GM12878 (cell line): ENCODE measurements at regions not wholly inside any gene's neighbourhood (a gene's known extent, or its start where the extent isn't known, plus 50 kb on each side); places are given as distances from the start of the nearest gene placed in this dataset.

Experiments used
- ATAC-seq: fragments of 200-7000 bp; cut with Tn5 transposase; 3 replicates; pipeline ENCODE4 v1.9.1; 2020; ENCODE audit warnings: mild to moderate bottlenecking, moderate library complexity
- BruUV-seq: library from RNA; stranded (reverse); fragments of 400-500 nt; replicated peaks from 2 replicates; lab custom pipeline; 2021; lab: Mats Ljungman, UMichigan
- CTCF ChIA-PET: fragments of 300-600 bp; sonication (Branson Sonifier 250); formaldehyde crosslinking; extraction: SDS; loops from one replicate; lab custom pipeline; 2021; ENCODE audit warnings: inconsistent platforms; lab: Yijun Ruan, JAX
- POLR2A ChIA-PET: fragments of 350-600 bp; formaldehyde crosslinking; extraction: SDS; loops from one replicate; lab custom pipeline; 2021; ENCODE audit warnings: inconsistent platforms; lab: Charles Lee
- RAD21 ChIA-PET: fragments of 300-600 bp; sonication (Branson Sonifier 250); formaldehyde crosslinking; loops from one replicate; lab custom pipeline; 2023; ENCODE audit warnings: antibody characterized with exemption; ENCODE audit not compliant: unreplicated experiment; lab: Charles Lee
- SMC1A ChIA-PET: fragments of 300-600 bp; sonication (Branson Sonifier 250); formaldehyde crosslinking; loops from one replicate; lab custom pipeline; 2023; ENCODE audit not compliant: unreplicated experiment, uncharacterized antibody; lab: Charles Lee
- DNase-seq: peaks from one replicate; pipeline ENCODE4 v3.0.0-alpha.2; 2011; ENCODE audit warnings: low read depth, low spot score
- FAIRE-seq: peaks from 3 replicates; lab custom pipeline; 2011; peaks lifted over from hg19 to GRCh38; lab: Jason Lieb, UNC
- H2AFZ ChIP-seq: 2 replicates; pipeline ENCODE4 v1.6.0; 2011; ENCODE audit warnings: low read depth, low read length, control low read depth; ENCODE audit not compliant: control insufficient read depth
- H3K27ac ChIP-seq: 2 replicates; pipeline ENCODE4 v1.5.1; 2011; ENCODE audit warnings: control low read depth; ENCODE audit not compliant: control insufficient read depth, insufficient read depth
- H3K27me3 ChIP-seq, 2 experiments: replicated peaks in 1 of 2; 2 replicates each; pipeline versions ENCODE4 v1.6.0 to v1.6.1; 2011; ENCODE audit warnings: low read length in 1 of 2; ENCODE audit not compliant: control insufficient read depth in 2 of 2, insufficient read depth in 2 of 2
- H3K36me3 ChIP-seq, 2 experiments: 2 replicates each; pipeline ENCODE4 v1.5.1; 2011; ENCODE audit warnings: low read length in 1 of 2; ENCODE audit not compliant: control insufficient read depth in 2 of 2, insufficient read depth in 2 of 2
- H3K4me1 ChIP-seq: 2 replicates; pipeline ENCODE4 v1.6.1; 2011; ENCODE audit warnings: mild to moderate bottlenecking, low read length, moderate library complexity, mixed read lengths; ENCODE audit not compliant: control insufficient read depth, insufficient read depth
- H3K4me2 ChIP-seq: 2 replicates; pipeline ENCODE4 v1.6.0; 2011; ENCODE audit warnings: control low read depth; ENCODE audit not compliant: control insufficient read depth, insufficient read depth
- H3K4me3 ChIP-seq: fragments of 200-600 bp; sonication (generic); 2 replicates; pipeline ENCODE4 v1.5.1; 2016
- H3K79me2 ChIP-seq: 2 replicates; pipeline ENCODE4 v1.6.0; 2011; ENCODE audit warnings: low read length; ENCODE audit not compliant: control insufficient read depth, insufficient read depth
- H3K9ac ChIP-seq: 2 replicates; pipeline ENCODE4 v1.8.0; 2011; ENCODE audit warnings: low read length, control low read depth, mixed read lengths; ENCODE audit not compliant: control insufficient read depth, insufficient read depth
- H3K9me3 ChIP-seq: replicated peaks from 3 replicates; pipeline ENCODE4 v1.5.1; 2011; ENCODE audit warnings: mild to moderate bottlenecking, low read length; ENCODE audit not compliant: control insufficient read depth, insufficient read depth
- H4K20me1 ChIP-seq: 2 replicates; pipeline ENCODE4 v1.6.0; 2011; ENCODE audit not compliant: control insufficient read depth, insufficient read depth
- CUX1 ChIP-seq: IDR thresholded peaks from 2 replicates; pipeline ENCODE4 v1.6.1; 2012; ENCODE audit warnings: improper control_type of control experiment, low read depth, low read length; ENCODE audit not compliant: insufficient replicate concordance
- GABPA ChIP-seq: IDR thresholded peaks from 2 replicates; pipeline ENCODE4 v1.6.1; 2014; ENCODE audit warnings: antibody characterized with exemption, low read depth, mild to moderate bottlenecking, inconsistent platforms
- IRF5 ChIP-seq: fragments of 450-650 bp; IDR thresholded peaks from 2 replicates; pipeline ENCODE4 v1.6.1; 2017; ENCODE audit warnings: borderline replicate concordance
- LARP7 ChIP-seq: fragments of 450-650 bp; IDR thresholded peaks from 2 replicates; pipeline ENCODE4 v1.6.1; 2017; ENCODE audit warnings: mild to moderate bottlenecking
- MAX ChIP-seq: IDR thresholded peaks from 2 replicates; pipeline ENCODE4 v1.6.1; 2012; ENCODE audit warnings: low read depth, low read length, improper control_type of control experiment
- MYC ChIP-seq: IDR thresholded peaks from 2 replicates; pipeline ENCODE4 v1.6.1; 2011; ENCODE audit warnings: mild to moderate bottlenecking, low read length, moderate library complexity, inconsistent platforms; ENCODE audit not compliant: insufficient read depth, insufficient replicate concordance, insufficient read length, severe bottlenecking
- ZBTB4 ChIP-seq: fragments of 450-650 bp; formaldehyde crosslinking; IDR thresholded peaks from 2 replicates; pipeline ENCODE4 v1.4.0; 2022; ENCODE audit warnings: mild to moderate bottlenecking, moderate library complexity
- WGBS: methylation state at CpG from one replicate; pipeline ENCODE4 v1.1.6; 2016; ENCODE audit warnings: low lambda C conversion rate; ENCODE audit not compliant: insufficient replicate concordance, insufficient coverage; ENCODE audit errors: missing lambda C conversion rate; 5-methylcytosine and 5-hydroxymethylcytosine counted together
- in situ Hi-C: fragments of 300-500 bp; cut with MboI; formaldehyde crosslinking; loops from 9 replicates; pipeline ENCODE4 v1.14.3; 2018; ENCODE audit warnings: mixed read lengths
- intact Hi-C: fragments of 100-400 bp; cut with micrococcal nuclease; formaldehyde crosslinking; loops from one replicate; pipeline ENCODE4 v1.14.2; 2022; ENCODE audit not compliant: unreplicated experiment

GRCh38 chr1:214880956-214881355 is 201.6 kb upstream of the KCNK2 start:
- Histone ChIP-seq H2AFZ (no peak overlapping the region), H3K4me2 (no peak overlapping the region), H3K9ac (no peak overlapping the region), H4K20me1 (no peaks in the 10 kb centered on the region), H3K27ac (no peak overlapping the region), H3K9me3 (no peaks in the 10 kb centered on the region), H3K36me3 (no peaks in the 10 kb centered on the region), H3K79me2 (no peaks in the 10 kb centered on the region), H3K4me3 (no peak overlapping the region), H3K27me3 (no peaks in the 10 kb centered on the region), H3K4me1 (no peaks in the 10 kb centered on the region)
- in situ Hi-C loops (no loop called here), intact Hi-C loops (no loop called here)
- DNase-seq (no peak), FAIRE-seq (no peak), ATAC-seq (no peak)
- ChIA-PET POLR2A (no interaction called here), RAD21 (no interaction called here), CTCF (no interaction called here), SMC1A (no interaction called here)
- no peak for TF ChIP-seq LARP7
- 43% methylated on average over 5 of the region's 5 CpGs for WGBS
- no TSS peak for BruUV-seq

GRCh38 chr1:214882616-214883015 is 199.9 kb upstream of the KCNK2 start:
- ChIA-PET SMC1A (interaction anchor here (0.9 kb wide), 1 partner anchor 8 kb away, joined by 3 read pairs; no protein-coding TSS in a partner anchor), POLR2A (no interaction called here), RAD21 (no interaction called here), CTCF (no interaction called here)
- no peak overlapping the region for H3K4me2 ChIP-seq
- no peaks in the 10 kb centered on the region for H4K20me1 ChIP-seq
- ATAC-seq, result no peak
- no peak for FAIRE-seq
- DNase-seq, result no peak
- H3K4me3 ChIP-seq, result no peak overlapping the region
- H3K79me2 ChIP-seq, result no peaks in the 10 kb centered on the region
- H3K9ac ChIP-seq, result no peak overlapping the region
- in situ Hi-C loops, result no loop called here
- no peaks in the 10 kb centered on the region for H3K9me3 ChIP-seq
- WGBS, result 43% methylated on average over 3 of the region's 3 CpGs
- H3K27ac ChIP-seq, result no peak overlapping the region
- intact Hi-C loops, result no loop called here
- no peaks in the 10 kb centered on the region for H3K36me3 ChIP-seq
- no TSS peak for BruUV-seq
- H3K27me3 ChIP-seq, result no peaks in the 10 kb centered on the region
- no peaks in the 10 kb centered on the region for H3K4me1 ChIP-seq
- no peak overlapping the region for H2AFZ ChIP-seq
- no peak for TF ChIP-seq CUX1
- TF ChIP-seq ZBTB4, result no peak
- TF ChIP-seq IRF5, result no peak
- TF ChIP-seq GABPA, result no peak
- TF ChIP-seq MYC, result no peak
- no peak for TF ChIP-seq MAX
